ENCODE measurements at regions not wholly inside any gene's neighbourhood (a gene's known extent, or its start where the extent isn't known, plus 50 kb on each side); places are given as distances from the start of the nearest gene placed in this dataset.

GRCh38 chr1:81496349-81496748 lies 304.4 kb upstream of the ADGRL2 start:
- no peak overlapping the region for H2BK15ac ChIP-seq (ENCODE audit: low read length)
- no peaks in the 10 kb centered on the region for H3K27me3 ChIP-seq (replicated peaks in 1 of 4; ENCODE audit: control insufficient read depth in 3 of 4, extremely low read depth in 1 of 4, insufficient read depth in 3 of 4, low read length in 3 of 4)
- FAIRE-seq, result no peak
- H2AK5ac ChIP-seq (ENCODE audit: low read depth, low read length), result no peak overlapping the region
- no peak overlapping the region for H4K5ac ChIP-seq (ENCODE audit: insufficient read length, low read depth, low read length)
- 80% methylated on average over 2 of the region's 2 CpGs; no CpG with 5 or more reads in 1 of the 2 experiments for WGBS, 2 experiments (ENCODE audit: extremely low coverage in 1 of 2, insufficient coverage in 1 of 2, insufficient read length in 1 of 2, insufficient replicate concordance in 2 of 2, low coverage in 1 of 2, low lambda C conversion rate in 2 of 2, missing lambda C conversion rate in 1 of 2)
- H3K27ac ChIP-seq (ENCODE audit: low read depth, low read length), result no peak overlapping the region
- H3K9me3 ChIP-seq (ENCODE audit: insufficient read depth in 2 of 2, low read depth in 1 of 2, low read length in 1 of 2), result no peaks in the 10 kb centered on the region
- H3K4me1 ChIP-seq (replicated peaks in 1 of 4; ENCODE audit: control insufficient read depth in 3 of 4, insufficient read depth in 4 of 4, low read length in 3 of 4), result peaks cover 0 to 5% (median 0%) of the 10 kb centered on the region in 4 experiments; a peak in 2 of 7 replicates
- no peak overlapping the region for H3K4me3 ChIP-seq (ENCODE audit: extremely low read depth in 1 of 4, insufficient read depth in 2 of 4, low read depth in 3 of 4, low read length in 4 of 4)
- H4K20me1 ChIP-seq (replicated peaks in 1 of 2; ENCODE audit: control insufficient read depth in 1 of 2, insufficient read depth in 2 of 2, low read length in 2 of 2), result no peaks in the 10 kb centered on the region
- H2BK20ac ChIP-seq (ENCODE audit: low read length), result no peak overlapping the region
- H3K23me2 ChIP-seq (ENCODE audit: low read depth, low read length), result no peaks in the 10 kb centered on the region
- CTCF ChIA-PET (ENCODE audit: partially characterized antibody), result interaction anchor here (0.6 to 0.8 kb wide), 2 partner anchors 22 to 585 kb away, joined by 3 to 4 read pairs; no protein-coding TSS in a partner anchor
- no peak overlapping the region for H3K4ac ChIP-seq (replicated peaks; ENCODE audit: insufficient read length, low read depth, low read length)
- no peaks in the 10 kb centered on the region for H3K79me2 ChIP-seq (ENCODE audit: control insufficient read depth in 1 of 2, insufficient read depth in 2 of 2, low read length in 2 of 2)
- no peak for DNase-seq (ENCODE audit: low read depth in 1 of 2, low spot score in 2 of 2)
- no peak overlapping the region for H4K8ac ChIP-seq (ENCODE audit: extremely low read depth, insufficient read depth, low read length)
- no peak overlapping the region for H2BK5ac ChIP-seq (ENCODE audit: low read depth, low read length)
- H3K36me3 ChIP-seq (ENCODE audit: control insufficient read depth in 2 of 4, insufficient read depth in 4 of 4, low read length in 3 of 4), result no peaks in the 10 kb centered on the region
- H3K23ac ChIP-seq (ENCODE audit: insufficient read length), result no peak overlapping the region
- H3K4me2 ChIP-seq (ENCODE audit: insufficient read depth in 1 of 2, low read depth in 2 of 2, low read length in 2 of 2), result no peak overlapping the region
- POLR2A ChIA-PET (ENCODE audit: partially characterized antibody), result no interaction called here
- no peak overlapping the region for H3K9ac ChIP-seq (replicated peaks in 1 of 4; ENCODE audit: extremely low read depth in 1 of 4, low read depth in 3 of 4, low read length in 3 of 4)
- H3K18ac ChIP-seq (ENCODE audit: extremely low read depth, low read length), result no peak overlapping the region
- H2AFZ ChIP-seq (ENCODE audit: low read length), result no peak overlapping the region
- no peak overlapping the region for H4K91ac ChIP-seq (replicated peaks; ENCODE audit: insufficient read length, low read length)
- no peak overlapping the region for H2BK12ac ChIP-seq (ENCODE audit: low read depth, low read length)
- no peaks in the 10 kb centered on the region for H3K79me1 ChIP-seq (ENCODE audit: low read depth, low read length)
- H3K56ac ChIP-seq (replicated peaks; ENCODE audit: insufficient read length, low read depth, low read length), result no peak overlapping the region
- H3K14ac ChIP-seq (ENCODE audit: insufficient read length), result no peak overlapping the region
- TF ChIP-seq MAX (IDR thresholded peaks at IDR 0.05) (no peak), TEAD4 (IDR thresholded peaks at IDR 0.05; ENCODE audit: low read depth, low read length) (no peak), KDM1A (IDR thresholded peaks at IDR 0.05; ENCODE audit: borderline replicate concordance, low read length) (no peak), YY1 (IDR thresholded peaks at IDR 0.05; ENCODE audit: low read depth, low read length) (no peak), JUND (IDR thresholded peaks at IDR 0.05; ENCODE audit: low read length) (no peak), CREB1 (IDR thresholded peaks at IDR 0.05) (no peak), EP300 (IDR thresholded peaks at IDR 0.05; ENCODE audit: borderline replicate concordance in 1 of 2, low read depth in 2 of 2, low read length in 2 of 2) (no peak), SAP30 (IDR thresholded peaks at IDR 0.05; ENCODE audit: insufficient read depth, insufficient replicate concordance, low read length) (no peak), RFX5 (IDR thresholded peaks at IDR 0.05; ENCODE audit: borderline replicate concordance, low read depth, low read length) (no peak), TBP (IDR thresholded peaks at IDR 0.05; ENCODE audit: low read depth, low read length) (no peak), POLR2A (IDR thresholded peaks at IDR 0.05; ENCODE audit: control extremely low read depth in 1 of 2, low read depth in 2 of 2, low read length in 2 of 2) (no peak), CEBPB (IDR thresholded peaks at IDR 0.05; ENCODE audit: low read depth, low read length) (no peak), CBX8 (IDR thresholded peaks at IDR 0.05; ENCODE audit: borderline replicate concordance, low read depth, low read length) (no peak)
- H2BK120ac ChIP-seq (replicated peaks; ENCODE audit: low read depth, low read length), result no peak overlapping the region

Measured in H1 (cell line).